Calu3 (cell line): ENCODE measurements at regions not wholly inside any gene's neighbourhood (a gene's known extent, or its start where the extent isn't known, plus 50 kb on each side); places are given as distances from the start of the nearest gene placed in this dataset.

Experiments used
- BruUV-seq: library from RNA; stranded (reverse); fragments of 400-500 nt; replicated peaks from 2 replicates; lab custom pipeline; 2021; lab: Mats Ljungman, UMichigan
- CTCF ChIA-PET: fragments of 300-600 bp; sonication (Branson Sonifier 250); formaldehyde crosslinking; loops from one replicate; lab custom pipeline; 2022; ENCODE audit warnings: antibody characterized with exemption; lab: Charles Lee
- DNase-seq: peaks from one replicate; pipeline ENCODE4 v3.0.0; 2022
- H3K27ac Mint-ChIP-seq: one replicate; pipeline ENCODE4 v1.8.0; 2022; ENCODE audit warnings: mixed read lengths; ENCODE audit not compliant: unreplicated experiment
- H3K27me3 Mint-ChIP-seq: one replicate; pipeline ENCODE4 v1.8.0; 2022; ENCODE audit warnings: mixed read lengths; ENCODE audit not compliant: unreplicated experiment
- H3K36me3 Mint-ChIP-seq: one replicate; pipeline ENCODE4 v1.8.0; 2022; ENCODE audit warnings: mild to moderate bottlenecking, moderate library complexity, mixed read lengths; ENCODE audit not compliant: insufficient read depth, unreplicated experiment
- H3K4me1 Mint-ChIP-seq: one replicate; pipeline ENCODE4 v1.8.0; 2022; ENCODE audit warnings: mild to moderate bottlenecking, low read depth, mixed read lengths; ENCODE audit not compliant: unreplicated experiment
- H3K4me3 Mint-ChIP-seq: one replicate; pipeline ENCODE4 v1.8.0; 2022; ENCODE audit warnings: mild to moderate bottlenecking, low read depth, moderate library complexity, mixed read lengths; ENCODE audit not compliant: unreplicated experiment
- H3K9me3 Mint-ChIP-seq: one replicate; pipeline ENCODE4 v1.8.0; 2022; ENCODE audit warnings: low read depth, mixed read lengths; ENCODE audit not compliant: unreplicated experiment
- CTCF ChIP-seq: fragments of 200-600 bp; IDR thresholded peaks from one replicate; pipeline ENCODE4 v1.8.0; 2022; ENCODE audit warnings: antibody characterized with exemption; ENCODE audit not compliant: unreplicated experiment
- intact Hi-C: fragments of 100-400 bp; cut with micrococcal nuclease; formaldehyde crosslinking; loops from one replicate; pipeline ENCODE4 v1.10.0; 2022; ENCODE audit not compliant: unreplicated experiment

DNA sequence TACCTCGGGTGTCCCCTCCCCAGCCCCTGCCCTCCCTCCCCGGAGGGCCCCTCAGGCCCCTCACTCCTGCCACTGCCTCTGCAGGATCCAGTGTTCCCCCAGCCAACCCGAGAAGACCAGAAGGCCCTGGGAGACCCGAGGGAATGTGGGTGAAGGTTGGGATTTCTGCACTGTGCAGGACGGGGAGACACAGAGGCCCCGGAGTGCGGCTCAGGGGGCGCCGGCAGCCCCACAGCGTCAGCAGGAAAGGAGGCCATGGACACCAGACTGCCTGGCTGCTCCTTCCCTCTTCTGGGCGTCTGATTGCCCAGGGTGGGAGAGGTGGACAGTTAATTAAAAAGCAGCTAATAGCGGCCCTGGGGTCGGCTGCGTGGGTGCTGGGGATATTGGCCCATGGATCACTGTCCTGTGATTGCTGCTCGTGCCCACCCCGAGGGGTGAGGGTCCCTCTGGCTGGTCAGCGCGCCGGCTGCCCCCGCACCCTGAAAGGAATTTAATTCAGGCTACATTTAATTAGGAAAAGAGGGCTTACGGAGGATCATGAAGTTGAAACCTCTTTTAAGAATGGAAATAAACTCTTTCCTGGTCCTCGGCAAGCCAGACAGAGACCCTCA, 57.8 kb upstream of the NKX1-1 start:
- Mint-ChIP-seq H3K9me3 (peaks cover 13% of the 10 kb centered on the region), H3K27me3 (peaks cover 61% of the 10 kb centered on the region), H3K4me3 (no peak overlapping the region), H3K27ac (no peak overlapping the region), H3K4me1 (no peaks in the 10 kb centered on the region), H3K36me3 (no peaks in the 10 kb centered on the region)
- no peak for DNase-seq
- intact Hi-C loops, result no loop called here
- BruUV-seq, result no TSS peak
- CTCF ChIA-PET, result no interaction called here
- TF ChIP-seq CTCF, result no peak

DNA sequence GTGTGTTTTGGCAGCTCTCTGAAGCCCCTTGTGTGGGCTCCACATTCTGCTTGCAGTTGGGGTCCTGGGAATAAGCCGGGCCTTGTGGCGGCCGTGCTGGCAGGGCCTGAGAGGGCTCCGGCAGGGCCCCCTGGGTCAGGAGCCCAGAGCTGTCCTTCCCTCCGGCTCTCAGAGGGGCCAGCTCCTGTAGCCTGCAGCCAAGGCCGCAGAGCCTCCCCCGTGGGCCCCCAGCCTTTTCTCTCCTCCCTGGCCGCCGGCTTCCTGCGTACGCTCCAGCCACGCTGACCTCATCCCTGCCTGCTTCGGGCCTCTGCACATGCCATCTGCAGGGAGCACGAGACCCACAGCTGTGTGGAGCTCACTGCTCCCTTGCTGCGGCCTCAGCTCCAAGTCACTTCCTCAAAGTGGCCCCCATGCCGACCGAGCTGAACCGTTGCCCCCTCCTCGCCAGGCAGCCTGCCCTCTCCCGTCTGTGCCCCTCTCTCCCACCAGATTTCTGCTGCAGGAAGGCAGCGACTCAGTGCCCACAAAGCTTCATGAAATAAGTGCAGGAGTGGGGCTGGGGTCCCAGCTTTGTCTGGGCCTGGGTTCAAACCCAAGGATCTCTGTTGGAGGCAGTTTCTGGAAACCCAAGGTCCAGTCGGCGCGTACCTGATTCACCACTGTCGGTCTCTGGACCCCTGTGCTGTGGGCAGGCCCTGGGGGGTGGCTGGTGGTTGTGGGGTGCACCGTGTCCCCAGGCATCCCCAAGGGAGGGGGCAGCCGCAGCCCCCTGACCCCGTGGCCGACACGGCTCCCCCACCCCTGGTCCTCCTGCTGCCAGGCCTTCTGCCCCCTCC, 57.1 kb upstream of the NKX1-1 start:
- DNase-seq, result no peak
- peaks cover 11% of the 10 kb centered on the region for H3K9me3 Mint-ChIP-seq
- no peaks in the 10 kb centered on the region for H3K4me1 Mint-ChIP-seq
- CTCF ChIA-PET, result no interaction called here
- H3K27me3 Mint-ChIP-seq, result peaks cover 66% of the 10 kb centered on the region
- H3K27ac Mint-ChIP-seq, result no peak overlapping the region
- H3K36me3 Mint-ChIP-seq, result no peaks in the 10 kb centered on the region
- BruUV-seq, result no TSS peak
- no peak for TF ChIP-seq CTCF
- no peak overlapping the region for H3K4me3 Mint-ChIP-seq
- intact Hi-C loops, result no loop called here

- no peak for DNase-seq
- H3K36me3 Mint-ChIP-seq, result no peaks in the 10 kb centered on the region
- no TSS peak for BruUV-seq
- intact Hi-C loops, result no loop called here
- peaks cover 5% of the 10 kb centered on the region for H3K9me3 Mint-ChIP-seq
- no peak overlapping the region for H3K4me3 Mint-ChIP-seq
- H3K27ac Mint-ChIP-seq, result no peak overlapping the region
- CTCF ChIA-PET, result no interaction called here
- TF ChIP-seq CTCF, result no peak
- no peaks in the 10 kb centered on the region for H3K4me1 Mint-ChIP-seq
- H3K27me3 Mint-ChIP-seq, result peaks cover 66% of the 10 kb centered on the region
These were observed 56.5 kb upstream of the NKX1-1 start for GRCh38 chr4:1462768-1463075.

DNA sequence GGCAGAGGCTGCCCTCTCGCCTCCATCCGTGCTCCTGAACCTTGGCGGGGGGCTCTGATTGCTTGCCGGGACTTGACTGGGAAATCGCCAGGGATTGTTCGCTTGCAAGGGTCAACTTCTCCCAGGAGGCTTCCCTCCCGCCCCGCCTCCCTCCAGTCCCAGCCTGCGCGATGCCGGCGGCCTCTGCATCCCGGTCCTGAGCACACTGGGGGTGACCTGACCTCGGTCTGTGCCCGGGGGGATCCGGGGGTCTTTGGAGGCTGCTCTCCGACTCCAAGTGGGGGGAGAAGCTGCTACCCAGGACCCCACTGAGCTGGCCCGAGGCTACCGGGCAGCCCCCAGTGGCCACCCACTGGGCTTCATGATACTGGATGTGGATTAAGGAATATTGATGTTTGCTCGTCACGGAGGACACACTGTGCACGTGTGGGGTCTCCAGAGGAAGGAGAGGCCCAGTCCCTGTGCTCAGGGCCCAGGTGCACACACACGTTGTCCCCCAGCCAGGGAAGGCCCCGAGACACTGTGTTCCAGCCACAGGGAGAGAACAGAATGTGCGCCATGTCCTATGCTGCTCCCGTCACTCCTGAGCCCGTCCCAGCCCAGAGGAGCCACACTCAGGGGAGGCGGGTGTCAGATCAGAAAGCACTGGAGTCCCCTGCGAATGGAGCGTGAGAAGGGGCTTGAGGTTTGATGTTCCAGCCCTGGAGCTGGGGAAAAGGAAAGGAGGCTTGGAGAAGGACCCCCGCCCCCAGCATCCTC, 55.9 kb upstream of the NKX1-1 start:
- Mint-ChIP-seq H3K27me3 (peaks cover 66% of the 10 kb centered on the region), H3K4me1 (no peaks in the 10 kb centered on the region), H3K9me3 (no peaks in the 10 kb centered on the region), H3K4me3 (no peak overlapping the region), H3K36me3 (no peaks in the 10 kb centered on the region), H3K27ac (no peak overlapping the region)
- no peak for DNase-seq
- no TSS peak for BruUV-seq
- intact Hi-C loops, result no loop called here
- TF ChIP-seq CTCF, result no peak
- CTCF ChIA-PET, result no interaction called here
